DMS114 treated with DMSO at 0.1 percent for 48 hours (cell line): ENCODE measurements at regions not wholly inside any gene's neighbourhood (a gene's known extent, or its start where the extent isn't known, plus 50 kb on each side); places are given as distances from the start of the nearest gene placed in this dataset.

Experiments
- DNase-seq: peaks from one replicate; lab custom pipeline; 2025; ENCODE audit not compliant: unreplicated experiment; lab: John Stamatoyannopoulos, UW

DNA sequence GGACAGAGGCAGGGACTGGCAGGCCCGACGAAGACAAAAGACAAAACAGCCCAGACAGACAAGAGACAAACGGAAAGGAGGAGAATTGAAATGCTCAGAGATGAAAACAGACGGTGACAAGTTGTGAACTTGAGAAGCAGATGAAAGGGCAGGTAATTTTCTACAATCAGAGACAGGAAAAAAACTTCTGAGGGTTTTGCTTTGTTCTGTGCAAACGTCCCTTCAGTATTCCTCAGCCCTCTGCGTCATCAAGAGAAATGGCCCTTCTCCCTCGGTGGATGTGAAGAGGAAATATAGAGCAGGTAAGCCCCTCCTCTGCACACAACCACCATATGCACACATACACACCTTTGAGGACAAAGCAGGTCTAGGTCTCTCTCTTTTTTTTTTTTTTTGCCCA, 206.6 kb downstream of the UACA start:
- DNase-seq: no peak

- no peak for DNase-seq
Observed at GRCh38 chr15:70556151-70556741, 207.1 kb downstream of the UACA start.

- DNase-seq: no peak
Observed at GRCh38 chr15:70555713-70556112, 207.6 kb downstream of the UACA start.

- no peak for DNase-seq
Observed at GRCh38 chr15:70547846-70548487, 215.4 kb downstream of the UACA start.

DNA sequence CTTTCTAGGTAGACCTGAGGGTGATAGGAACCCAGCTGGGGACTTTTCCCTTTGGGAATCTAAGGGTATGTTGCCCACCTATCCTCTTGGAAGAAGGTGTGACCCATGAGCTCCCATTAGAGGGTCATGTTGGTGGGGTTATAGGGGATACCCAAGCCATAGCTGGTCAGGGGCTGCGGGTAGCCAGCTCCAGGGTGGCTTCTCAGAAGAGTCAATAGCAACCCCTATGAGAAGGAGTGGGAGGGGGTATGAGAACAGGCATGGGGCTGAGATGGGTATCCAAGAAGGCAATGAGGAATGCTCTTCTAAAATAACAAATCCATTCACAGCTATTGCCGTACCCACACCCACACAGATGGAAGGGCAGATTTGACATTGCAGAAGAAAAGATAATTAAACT, 217.8 kb downstream of the UACA start:
- no peak for DNase-seq

GRCh38 chr15:70541511-70541910, 221.8 kb downstream of the UACA start:
- DNase-seq: no peak

DNA sequence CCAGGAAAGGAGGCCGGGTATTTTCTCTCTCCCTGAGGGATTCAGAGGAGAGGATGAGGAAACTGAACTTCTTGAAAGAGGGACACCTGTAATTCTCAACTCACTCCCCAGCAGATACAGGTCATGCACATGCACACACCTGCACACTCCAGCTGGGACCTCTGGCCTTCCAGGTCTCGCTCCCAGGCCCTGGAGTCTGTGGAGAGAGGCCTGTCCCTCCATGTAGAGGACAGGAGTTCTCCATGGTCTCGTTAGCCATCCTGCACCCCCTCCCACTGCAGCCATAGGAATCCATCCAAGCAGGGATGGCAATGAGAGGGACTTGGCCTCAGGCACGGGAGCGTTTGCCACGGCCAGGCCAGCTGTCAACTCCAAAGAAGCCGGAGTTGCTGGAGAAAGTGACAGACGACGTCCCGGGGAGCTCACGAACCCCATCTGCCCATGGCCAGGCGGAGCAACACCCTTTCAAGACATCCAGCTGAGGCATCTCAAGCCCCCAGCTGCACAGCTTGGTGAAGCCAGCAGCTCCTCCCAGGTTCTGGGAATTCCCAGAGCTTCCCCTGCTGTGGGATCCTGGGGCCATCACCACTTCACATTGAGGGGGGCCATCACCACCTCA, 223.3 kb downstream of the UACA start:
- DNase-seq: no peak

DNA sequence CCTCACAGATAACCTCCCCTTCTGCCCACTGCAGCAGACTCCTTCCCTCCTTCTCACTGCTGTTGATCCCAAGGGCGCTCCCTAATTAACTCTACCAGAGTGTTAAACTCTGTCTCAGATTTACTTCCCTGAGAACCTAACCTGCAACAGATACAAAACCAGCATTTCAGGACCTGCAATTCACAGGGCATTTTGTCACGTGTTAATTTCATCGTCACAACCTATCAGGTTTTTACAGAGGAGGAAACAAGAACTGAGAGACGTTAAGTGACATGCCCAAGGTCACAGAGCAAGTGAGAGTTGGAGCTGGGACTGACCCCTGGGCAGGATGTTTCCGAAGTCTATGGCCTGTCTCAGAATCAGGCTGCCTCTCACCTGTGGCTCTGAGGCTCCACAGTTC, 223.9 kb downstream of the UACA start:
- DNase-seq: no peak

DNA sequence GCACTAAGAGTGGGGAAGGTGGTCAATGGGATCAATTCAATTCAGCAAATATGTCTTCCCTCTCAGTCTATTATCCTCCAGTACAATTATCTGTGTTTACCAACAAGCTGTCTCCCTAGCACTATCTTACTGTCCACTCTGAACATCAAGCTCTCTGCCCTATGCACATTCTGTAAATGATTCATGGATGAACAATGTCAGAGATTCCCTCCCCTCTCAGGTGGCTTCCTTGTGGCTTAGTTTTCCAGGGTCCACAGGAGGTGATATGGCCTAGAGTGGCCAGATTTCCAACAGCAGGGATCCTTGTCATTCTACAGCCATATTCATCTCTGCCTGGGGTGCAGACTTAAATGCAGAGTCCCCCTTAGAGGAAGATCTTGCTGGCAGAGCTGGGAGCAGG, 225.1 kb downstream of the UACA start:
- no peak for DNase-seq

- no peak for DNase-seq
Observed at GRCh38 chr15:70535955-70536338, 227.4 kb downstream of the UACA start.

GRCh38 chr15:70535071-70535954, 228.0 kb downstream of the UACA start:
- no peak for DNase-seq

DNA sequence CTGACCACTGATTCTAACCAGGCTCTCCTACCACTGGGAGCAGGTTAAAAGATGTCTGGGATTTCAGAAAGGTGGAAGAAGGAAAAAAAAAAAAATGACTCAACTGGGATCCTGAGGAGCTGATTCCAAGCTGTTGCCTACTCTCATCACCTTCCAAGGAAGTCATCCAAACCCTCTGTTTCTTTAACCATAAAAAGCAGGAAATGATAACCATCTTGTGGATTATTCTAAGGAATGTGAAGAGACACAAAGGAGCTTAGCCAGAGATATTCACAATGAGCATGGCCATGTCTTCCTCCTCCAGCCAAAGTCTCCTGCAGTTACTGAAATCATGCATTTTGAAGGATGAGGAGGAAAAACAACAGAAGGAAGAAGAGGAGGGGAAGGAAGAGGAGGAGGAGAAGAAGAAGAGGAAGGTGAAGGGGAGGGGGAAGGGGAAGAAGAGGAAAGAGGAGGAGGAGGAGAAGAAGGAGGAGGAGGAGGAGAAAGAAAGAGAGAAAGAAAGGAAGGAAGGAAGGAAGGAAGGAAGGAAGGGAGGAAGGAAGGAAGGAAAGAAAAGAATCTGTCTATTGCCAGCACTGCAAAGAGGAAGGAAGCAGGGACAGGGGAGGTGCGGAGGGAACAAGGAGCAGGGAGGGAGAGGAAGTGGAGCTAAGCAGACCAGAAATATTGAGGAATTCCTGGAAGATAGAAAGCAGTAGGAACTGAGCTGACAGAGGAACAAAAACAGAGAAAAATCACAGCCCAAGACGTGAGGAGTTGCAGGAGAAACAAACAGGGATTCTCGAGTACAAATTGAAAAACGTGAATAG, 229.2 kb downstream of the UACA start:
- no peak for DNase-seq

DNA sequence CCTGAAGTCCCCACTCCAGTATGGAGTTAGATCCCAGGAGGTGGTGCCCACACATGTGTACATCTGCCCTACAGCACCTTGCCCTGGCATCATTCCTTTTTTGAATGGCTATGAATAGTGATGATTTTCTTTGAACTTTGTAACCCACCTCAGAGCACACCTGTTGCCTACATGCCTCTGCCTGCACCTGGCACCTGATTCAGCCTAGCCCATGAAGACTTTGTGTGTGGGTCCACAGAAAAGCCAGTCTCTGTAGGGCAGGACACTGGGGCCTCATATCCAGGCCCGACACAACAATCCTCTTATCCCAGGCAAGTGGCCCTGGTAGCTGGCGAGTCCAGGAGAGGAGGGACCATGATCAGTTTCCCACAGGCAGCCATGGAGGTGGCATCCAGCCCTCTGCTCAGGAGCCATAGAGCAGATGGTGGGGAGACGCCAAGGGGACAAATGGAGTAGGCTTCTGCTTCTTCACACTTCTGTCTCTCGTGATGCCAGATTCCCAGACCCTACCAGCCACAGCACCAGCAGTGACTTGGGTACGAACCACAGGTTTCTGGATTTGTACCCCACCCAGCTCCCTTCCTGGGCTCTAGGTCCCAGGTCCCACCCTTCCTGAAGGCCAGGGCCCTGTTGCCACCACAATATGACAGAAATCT, 230.7 kb downstream of the UACA start:
- no peak for DNase-seq

- no peak for DNase-seq
Observed at GRCh38 chr15:70531576-70531975, 231.8 kb downstream of the UACA start.

DNA sequence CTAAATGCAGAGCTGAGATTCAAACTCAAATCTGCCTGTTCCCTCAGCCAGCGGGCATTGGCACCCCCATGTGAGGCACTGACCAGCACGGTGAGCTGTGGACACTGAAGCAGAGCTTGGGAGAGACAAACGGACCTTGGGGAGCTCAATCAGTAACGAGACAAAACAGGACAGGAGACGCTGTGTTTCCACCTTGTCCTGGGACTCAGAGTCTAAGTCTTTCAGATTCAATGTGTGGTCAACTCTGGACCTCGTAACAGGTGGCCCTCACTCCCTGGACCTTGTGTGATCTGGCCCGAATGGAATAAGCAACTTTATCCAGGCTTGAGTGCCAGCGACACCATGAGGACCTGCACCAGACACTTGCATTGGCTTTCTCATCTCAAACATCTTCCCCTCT, 232.5 kb downstream of the UACA start:
- no peak for DNase-seq

DNA sequence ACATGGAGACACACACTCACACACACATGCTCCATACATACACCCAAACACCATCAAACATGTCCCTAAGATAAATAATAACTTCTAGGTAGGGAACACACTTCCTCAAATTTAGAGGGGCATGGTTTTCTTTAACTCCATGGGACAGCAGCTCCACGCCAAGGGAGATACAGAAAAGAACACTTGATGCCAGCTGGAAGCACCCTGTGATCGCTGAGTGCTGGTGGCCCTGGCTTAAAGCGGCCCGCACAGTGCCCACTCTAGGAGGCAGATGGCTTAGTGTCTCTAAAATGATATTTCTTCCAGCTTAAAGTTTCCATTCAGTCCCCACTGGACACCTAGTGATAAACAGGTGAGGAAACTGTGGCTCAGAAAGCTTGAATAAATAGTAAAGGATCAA, 232.9 kb downstream of the UACA start:
- DNase-seq: no peak

GRCh38 chr15:70530017-70530499, 233.3 kb downstream of the UACA start:
- DNase-seq: no peak

DNA sequence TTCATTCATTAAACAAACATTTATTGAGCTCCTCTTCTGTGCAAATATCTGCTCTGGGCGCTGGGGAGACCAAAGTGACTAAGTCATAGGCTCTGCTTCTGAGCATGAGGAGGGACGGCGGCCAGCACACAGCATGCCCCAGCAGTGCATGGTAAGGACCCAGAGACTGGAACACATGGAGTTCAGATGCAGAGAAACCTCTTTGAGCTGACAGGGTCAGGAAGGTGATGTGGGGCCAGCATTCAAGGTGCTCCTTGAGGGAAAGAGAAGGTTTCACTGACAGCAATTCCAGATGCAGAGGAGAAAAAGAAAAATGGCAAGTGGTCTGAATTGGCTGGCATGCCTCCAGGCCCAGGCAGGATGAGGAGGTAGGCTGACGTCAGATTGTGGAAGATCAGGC, 234.5 kb downstream of the UACA start:
- no peak for DNase-seq

GRCh38 chr15:70528270-70528706, 235.1 kb downstream of the UACA start:
- DNase-seq: no peak

GRCh38 chr15:70526974-70527325, 236.4 kb downstream of the UACA start:
- no peak for DNase-seq
